ENCODE measurements at regions not wholly inside any gene's neighbourhood (a gene's known extent, or its start where the extent isn't known, plus 50 kb on each side); places are given as distances from the start of the nearest gene placed in this dataset.

- 50 to 76% methylated on average over 1 of the region's 1 CpG for WGBS, 2 donors
- Histone ChIP-seq H3K9me3 (ENCODE audit: control insufficient read depth in 4 of 4, insufficient read depth in 3 of 4, low read length in 3 of 4) (peaks cover 0 to 3% (median 0%) of the 10 kb centered on the region in 4 donors), H3K27ac (ENCODE audit: low read depth in 1 of 2, low read length in 1 of 2) (no peak overlapping the region), H3K9ac (ENCODE audit: insufficient read depth in 1 of 2, low read length in 2 of 2) (no peak overlapping the region), H3K4me1 (ENCODE audit: control insufficient read depth in 5 of 5, insufficient read depth in 5 of 5, low read length in 5 of 5) (peaks cover 0 to 13% (median 7%) of the 10 kb centered on the region in 5 donors), H3K27me3 (ENCODE audit: control insufficient read depth in 3 of 3, insufficient read depth in 3 of 3, low read length in 2 of 3) (no peaks in the 10 kb centered on the region), H3K36me3 (ENCODE audit: control insufficient read depth in 4 of 4, insufficient read depth in 4 of 4, low read length in 4 of 4) (no peaks in the 10 kb centered on the region), H3K4me3 (no peak overlapping the region)
- ATAC-seq (ENCODE audit: insufficient read depth, low FRiP score) (no peak), DNase-seq (no peak)
- TF ChIP-seq, protein P1, sequence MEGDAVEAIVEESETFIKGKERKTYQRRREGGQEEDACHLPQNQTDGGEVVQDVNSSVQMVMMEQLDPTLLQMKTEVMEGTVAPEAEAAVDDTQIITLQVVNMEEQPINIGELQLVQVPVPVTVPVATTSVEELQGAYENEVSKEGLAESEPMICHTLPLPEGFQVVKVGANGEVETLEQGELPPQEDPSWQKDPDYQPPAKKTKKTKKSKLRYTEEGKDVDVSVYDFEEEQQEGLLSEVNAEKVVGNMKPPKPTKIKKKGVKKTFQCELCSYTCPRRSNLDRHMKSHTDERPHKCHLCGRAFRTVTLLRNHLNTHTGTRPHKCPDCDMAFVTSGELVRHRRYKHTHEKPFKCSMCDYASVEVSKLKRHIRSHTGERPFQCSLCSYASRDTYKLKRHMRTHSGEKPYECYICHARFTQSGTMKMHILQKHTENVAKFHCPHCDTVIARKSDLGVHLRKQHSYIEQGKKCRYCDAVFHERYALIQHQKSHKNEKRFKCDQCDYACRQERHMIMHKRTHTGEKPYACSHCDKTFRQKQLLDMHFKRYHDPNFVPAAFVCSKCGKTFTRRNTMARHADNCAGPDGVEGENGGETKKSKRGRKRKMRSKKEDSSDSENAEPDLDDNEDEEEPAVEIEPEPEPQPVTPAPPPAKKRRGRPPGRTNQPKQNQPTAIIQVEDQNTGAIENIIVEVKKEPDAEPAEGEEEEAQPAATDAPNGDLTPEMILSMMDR (IDR thresholded peaks at IDR 0.05; ENCODE audit: control extremely low read depth, extremely low read depth), result no peak
These were observed 314.0 kb upstream of the THBS1 start for GRCh38 chr15:39266890-39267289.

GRCh38 chr15:39267685-39268084 lies 313.2 kb upstream of the THBS1 start:
- TF ChIP-seq, protein P1 (IDR thresholded peaks at IDR 0.05; ENCODE audit: control extremely low read depth, extremely low read depth), result no peak
- ATAC-seq (ENCODE audit: insufficient read depth, low FRiP score), result no peak

GRCh38 chr15:39269352-39269751 lies 311.5 kb upstream of the THBS1 start:
- DNase-seq, result no peak
- TF ChIP-seq, protein P1 (IDR thresholded peaks at IDR 0.05; ENCODE audit: control extremely low read depth, extremely low read depth), result no peak
- H3K9me3 ChIP-seq (ENCODE audit: control insufficient read depth in 4 of 4, insufficient read depth in 3 of 4, low read length in 3 of 4), result no peaks in the 10 kb centered on the region
- no peak for ATAC-seq (ENCODE audit: insufficient read depth, low FRiP score)
- H3K4me1 ChIP-seq (ENCODE audit: control insufficient read depth in 5 of 5, insufficient read depth in 5 of 5, low read length in 5 of 5), result peaks cover 0 to 21% (median 7%) of the 10 kb centered on the region in 5 donors
- no peaks in the 10 kb centered on the region for H3K27me3 ChIP-seq (ENCODE audit: control insufficient read depth in 3 of 3, insufficient read depth in 3 of 3, low read length in 2 of 3)
- H3K27ac ChIP-seq (ENCODE audit: low read depth in 1 of 2, low read length in 1 of 2), result no peak overlapping the region
- no peaks in the 10 kb centered on the region for H3K36me3 ChIP-seq (ENCODE audit: control insufficient read depth in 4 of 4, insufficient read depth in 4 of 4, low read length in 4 of 4)
- no peak overlapping the region for H3K4me3 ChIP-seq
- H3K9ac ChIP-seq (ENCODE audit: insufficient read depth in 1 of 2, low read length in 2 of 2), result no peak overlapping the region
- WGBS, 2 donors, result 80 to 87% methylated on average over 2 of the region's 2 CpGs

More at GRCh38 chr15:39267685-39268084, 313.2 kb upstream of the THBS1 start:
- no peaks in the 10 kb centered on the region for H3K27me3 ChIP-seq (ENCODE audit: control insufficient read depth in 3 of 3, insufficient read depth in 3 of 3, low read length in 2 of 3)
- H3K36me3 ChIP-seq (ENCODE audit: control insufficient read depth in 4 of 4, insufficient read depth in 4 of 4, low read length in 4 of 4), result no peaks in the 10 kb centered on the region
- WGBS, 2 donors, result 72 to 79% methylated on average over 7 of the region's 7 CpGs
- DNase-seq, result no peak
- peaks cover 0 to 3% (median 0%) of the 10 kb centered on the region in 4 donors for H3K9me3 ChIP-seq (ENCODE audit: control insufficient read depth in 4 of 4, insufficient read depth in 3 of 4, low read length in 3 of 4)
- H3K4me1 ChIP-seq (ENCODE audit: control insufficient read depth in 5 of 5, insufficient read depth in 5 of 5, low read length in 5 of 5), result peaks cover 0 to 13% (median 7%) of the 10 kb centered on the region in 5 donors
- no peak overlapping the region for H3K4me3 ChIP-seq
- no peak overlapping the region for H3K9ac ChIP-seq (ENCODE audit: insufficient read depth in 1 of 2, low read length in 2 of 2)
- H3K27ac ChIP-seq (ENCODE audit: low read depth in 1 of 2, low read length in 1 of 2), result no peak overlapping the region

- Histone ChIP-seq H3K9ac (ENCODE audit: insufficient read depth in 1 of 2, low read length in 2 of 2) (no peak overlapping the region), H3K36me3 (ENCODE audit: control insufficient read depth in 4 of 4, insufficient read depth in 4 of 4, low read length in 4 of 4) (no peaks in the 10 kb centered on the region), H3K4me1 (ENCODE audit: control insufficient read depth in 5 of 5, insufficient read depth in 5 of 5, low read length in 5 of 5) (peaks cover 0 to 21% (median 7%) of the 10 kb centered on the region in 5 donors), H3K27ac (ENCODE audit: low read depth in 1 of 2, low read length in 1 of 2) (no peak overlapping the region), H3K9me3 (ENCODE audit: control insufficient read depth in 4 of 4, insufficient read depth in 3 of 4, low read length in 3 of 4) (no peaks in the 10 kb centered on the region), H3K27me3 (ENCODE audit: control insufficient read depth in 3 of 3, insufficient read depth in 3 of 3, low read length in 2 of 3) (no peaks in the 10 kb centered on the region), H3K4me3 (no peak overlapping the region)
- TF ChIP-seq, protein P1 (IDR thresholded peaks at IDR 0.05; ENCODE audit: control extremely low read depth, extremely low read depth), result no peak
- ATAC-seq (ENCODE audit: insufficient read depth, low FRiP score) (no peak), DNase-seq (no peak)
- 82% methylated on average over 4 of the region's 4 CpGs for WGBS, 2 donors
These were observed 311.1 kb upstream of the THBS1 start for GRCh38 chr15:39269821-39270220.
